Epidermal melanocyte (primary cell): ENCODE measurements at regions not wholly inside any gene's neighbourhood (a gene's known extent, or its start where the extent isn't known, plus 50 kb on each side); places are given as distances from the start of the nearest gene placed in this dataset.
"Not testable (repeated sequence)": the region's sequence is repeated elsewhere in the genome, so short reads cannot be mapped to it uniquely, and the experiment has no call there.

Experiments used
- DNase-seq: peaks from one replicate; pipeline ENCODE4 v3.0.0; 2011; ENCODE audit warnings: low spot score; ENCODE audit not compliant: insufficient read length

GRCh38 chr14:89572596-89573398 is 155.8 kb upstream of the FOXN3 start:
- no peak for DNase-seq

GRCh38 chr14:89571491-89571890 is 154.5 kb upstream of the FOXN3 start:
- DNase-seq: no peak

GRCh38 chr14:89566644-89567415 is 149.8 kb upstream of the FOXN3 start:
- no peak for DNase-seq

- DNase-seq: no peak
Measured at GRCh38 chr14:89566180-89566579, 149.1 kb upstream of the FOXN3 start.

- no peak for DNase-seq
Measured at GRCh38 chr14:89565607-89566006, 148.6 kb upstream of the FOXN3 start.

- no peak for DNase-seq
Measured at GRCh38 chr14:89564989-89565388, 148.0 kb upstream of the FOXN3 start.

GRCh38 chr14:89564286-89564957 is 147.4 kb upstream of the FOXN3 start:
- DNase-seq: no peak

GRCh38 chr14:89563471-89563870 is 146.4 kb upstream of the FOXN3 start:
- no peak for DNase-seq

- DNase-seq: no peak
Measured at GRCh38 chr14:89551955-89552354, 134.9 kb upstream of the FOXN3 start.

GRCh38 chr14:89551432-89551831 is 134.4 kb upstream of the FOXN3 start:
- DNase-seq: no peak

- no peak for DNase-seq
Measured at GRCh38 chr14:89550821-89551220, 133.8 kb upstream of the FOXN3 start.

GRCh38 chr14:89549381-89550125 is 132.5 kb upstream of the FOXN3 start:
- DNase-seq: no peak

- DNase-seq: not testable (repeated sequence)
Measured at GRCh38 chr14:89547047-89547446, 130.0 kb upstream of the FOXN3 start.

- DNase-seq: no peak
Measured at GRCh38 chr14:89544636-89545301, 127.7 kb upstream of the FOXN3 start.

- DNase-seq: no peak
Measured at GRCh38 chr14:89543425-89543790, 126.4 kb upstream of the FOXN3 start.

- DNase-seq: no peak
Measured at GRCh38 chr14:89542786-89543424, 125.9 kb upstream of the FOXN3 start.

- DNase-seq: no peak
Measured at GRCh38 chr14:89540830-89541470, 123.9 kb upstream of the FOXN3 start.

- no peak for DNase-seq
Measured at GRCh38 chr14:89540009-89540829, 123.2 kb upstream of the FOXN3 start.

GRCh38 chr14:89537911-89538310 is 120.9 kb upstream of the FOXN3 start:
- no peak for DNase-seq
